Mesenchymal stem cell (in vitro differentiated cells and primary cell): ENCODE measurements at regions not wholly inside any gene's neighbourhood (a gene's known extent, or its start where the extent isn't known, plus 50 kb on each side); places are given as distances from the start of the nearest gene placed in this dataset.

ENCODE experiments used
- DNase-seq: peaks from one replicate; pipeline ENCODE4 v3.0.0-alpha.2; 2013
- H2AFZ ChIP-seq: one replicate; pipeline ENCODE4 v1.6.1; 2013; ENCODE audit warnings: low read depth, mild to moderate bottlenecking, control low read depth, inconsistent platforms, low read length, moderate library complexity
- H2AK5ac ChIP-seq: 2 replicates; pipeline ENCODE4 v1.6.1; 2013; ENCODE audit warnings: low read length, moderate library complexity, mild to moderate bottlenecking, inconsistent platforms; ENCODE audit not compliant: severe bottlenecking
- H2BK120ac ChIP-seq: one replicate; pipeline ENCODE4 v1.6.1; 2013; ENCODE audit warnings: low read depth, mild to moderate bottlenecking, inconsistent platforms, low read length, moderate library complexity
- H2BK12ac ChIP-seq, 2 experiments: one replicate each; pipeline ENCODE4 v1.6.1; 2013; ENCODE audit warnings: inconsistent platforms in 2 of 2, low read length in 2 of 2, mild to moderate bottlenecking in 2 of 2, moderate library complexity in 2 of 2, control low read depth in 1 of 2
- H2BK15ac ChIP-seq: one replicate; pipeline ENCODE4 v1.6.1; 2013; ENCODE audit warnings: mild to moderate bottlenecking, low read depth, inconsistent platforms; ENCODE audit not compliant: poor library complexity, severe bottlenecking
- H2BK5ac ChIP-seq: 2 replicates; pipeline ENCODE4 v1.6.1; 2013; ENCODE audit warnings: low read depth, mild to moderate bottlenecking, low read length, control low read depth, inconsistent platforms; ENCODE audit not compliant: poor library complexity, severe bottlenecking
- H3K14ac ChIP-seq, 2 experiments: one replicate each; pipeline ENCODE4 v1.6.1; 2013; ENCODE audit warnings: inconsistent platforms in 2 of 2, low read length in 2 of 2, control low read depth in 1 of 2, mild to moderate bottlenecking in 1 of 2, moderate library complexity in 1 of 2
- H3K18ac ChIP-seq, 2 experiments: one replicate each; pipeline ENCODE4 v1.6.1; 2013; ENCODE audit warnings: inconsistent platforms in 2 of 2, low read length in 2 of 2, control low read depth in 1 of 2, low read depth in 1 of 2, mild to moderate bottlenecking in 1 of 2
- H3K23ac ChIP-seq, 2 experiments: one replicate each; pipeline ENCODE4 v1.6.1; 2013; ENCODE audit warnings: inconsistent platforms in 2 of 2, low read length in 2 of 2, mild to moderate bottlenecking in 2 of 2, moderate library complexity in 2 of 2, control low read depth in 1 of 2
- H3K27ac ChIP-seq: 2 replicates; pipeline ENCODE4 v1.5.1; 2013; ENCODE audit warnings: mild to moderate bottlenecking, moderate library complexity, low read length, control low read depth, inconsistent platforms; ENCODE audit not compliant: poor library complexity, severe bottlenecking
- H3K27me3 ChIP-seq, 2 experiments: 2 replicates each; pipeline versions ENCODE4 v1.6.1 to v1.7.0; 2013; ENCODE audit warnings: low read length in 2 of 2, mild to moderate bottlenecking in 2 of 2, moderate library complexity in 2 of 2, control low read depth in 1 of 2, inconsistent platforms in 1 of 2; ENCODE audit not compliant: control insufficient read depth in 1 of 2, insufficient read depth in 1 of 2
- H3K36me3 ChIP-seq, 2 experiments: 2 replicates each; pipeline versions ENCODE4 v1.6.1 to v1.7.0; 2013; ENCODE audit warnings: low read length in 2 of 2, control low read depth in 1 of 2, inconsistent platforms in 1 of 2, low read depth in 1 of 2, mild to moderate bottlenecking in 1 of 2; ENCODE audit not compliant: insufficient read depth in 2 of 2, control insufficient read depth in 1 of 2
- H3K4ac ChIP-seq, 2 experiments: one replicate each; pipeline ENCODE4 v1.6.1; 2013; ENCODE audit warnings: inconsistent platforms in 2 of 2, low read length in 2 of 2, mild to moderate bottlenecking in 2 of 2, moderate library complexity in 2 of 2, control low read depth in 1 of 2, low read depth in 1 of 2
- H3K4me1 ChIP-seq: 2 replicates; pipeline ENCODE4 v1.6.1; 2013; ENCODE audit warnings: low read depth, low read length, control low read depth; ENCODE audit not compliant: control insufficient read depth, insufficient read depth
- H3K4me2 ChIP-seq: 2 replicates; pipeline ENCODE4 v1.6.1; 2013; ENCODE audit warnings: low read length, mild to moderate bottlenecking, inconsistent platforms; ENCODE audit not compliant: poor library complexity, severe bottlenecking
- H3K4me3 ChIP-seq, 2 experiments: 2 replicates each; pipeline versions ENCODE4 v1.5.1 to v1.7.0; 2013; ENCODE audit warnings: low read length in 2 of 2, mild to moderate bottlenecking in 2 of 2, control low read depth in 1 of 2, low read depth in 1 of 2; ENCODE audit not compliant: insufficient read depth in 1 of 2
- H3K79me1 ChIP-seq: replicated peaks from 2 replicates; pipeline ENCODE4 v1.6.1; 2013; ENCODE audit warnings: mild to moderate bottlenecking, control low read depth, low read length, inconsistent platforms; ENCODE audit not compliant: poor library complexity, severe bottlenecking
- H3K9ac ChIP-seq: 2 replicates; pipeline ENCODE4 v1.7.0; 2013; ENCODE audit warnings: mild to moderate bottlenecking, low read length, moderate library complexity
- H3K9me3 ChIP-seq: 2 replicates; pipeline ENCODE4 v1.7.0; 2013; ENCODE audit warnings: mild to moderate bottlenecking, low read length; ENCODE audit not compliant: control insufficient read depth
- H4K8ac ChIP-seq: one replicate; pipeline ENCODE4 v1.6.1; 2013; ENCODE audit warnings: inconsistent platforms, mild to moderate bottlenecking, low read length, moderate library complexity
- H4K91ac ChIP-seq: one replicate; pipeline ENCODE4 v1.6.1; 2013; ENCODE audit warnings: mild to moderate bottlenecking, low read length, inconsistent platforms
- WGBS: methylation state at CpG from one replicate; pipeline ENCODE4 v1.1.7; 2013; ENCODE audit warnings: mixed read lengths; 5-methylcytosine and 5-hydroxymethylcytosine counted together

DNA sequence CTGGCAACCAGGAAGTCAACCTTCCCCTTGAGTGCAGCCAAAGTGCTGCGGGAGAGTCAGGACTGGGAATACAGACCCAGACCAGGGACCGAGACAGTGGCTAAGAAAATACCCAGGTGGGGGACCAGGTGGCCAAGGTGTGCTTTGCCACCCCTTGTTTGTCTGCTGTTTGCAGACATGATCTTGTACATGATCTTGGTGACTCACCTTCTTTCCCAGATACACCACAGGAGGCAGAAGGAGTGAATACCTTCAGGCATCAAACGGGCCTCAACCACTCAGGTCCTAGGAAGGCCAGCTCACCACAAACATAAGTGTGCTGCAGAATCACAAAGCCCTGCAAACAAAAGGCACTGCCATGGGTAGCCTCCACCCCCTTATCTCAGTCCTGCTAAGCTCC is 62.0 kb downstream of the CNGA2 start:
- Histone ChIP-seq H3K4me2 (no peak overlapping the region), H3K27me3 (peaks cover 0 to 93% of the 10 kb centered on the region in 2 experiments), H3K23ac (no peak overlapping the region), H3K9me3 (no peaks in the 10 kb centered on the region), H3K4me1 (no peaks in the 10 kb centered on the region), H3K36me3 (no peaks in the 10 kb centered on the region), H3K14ac (no peak overlapping the region), H2BK120ac (no peak overlapping the region), H3K4me3 (no peak overlapping the region), H2AFZ (no peak overlapping the region), H2BK15ac (no peak overlapping the region), H3K27ac (no peak overlapping the region), H4K91ac (no peak overlapping the region), H3K4ac (no peak overlapping the region), H3K9ac (no peak overlapping the region), H2BK12ac (no peak overlapping the region), H4K8ac (no peak overlapping the region), H3K79me1 (no peaks in the 10 kb centered on the region), H2AK5ac (no peak overlapping the region), H3K18ac (no peak overlapping the region), H2BK5ac (no peak overlapping the region)
- WGBS: 83% methylated on average over 3 of the region's 3 CpGs
- DNase-seq: no peak

DNA sequence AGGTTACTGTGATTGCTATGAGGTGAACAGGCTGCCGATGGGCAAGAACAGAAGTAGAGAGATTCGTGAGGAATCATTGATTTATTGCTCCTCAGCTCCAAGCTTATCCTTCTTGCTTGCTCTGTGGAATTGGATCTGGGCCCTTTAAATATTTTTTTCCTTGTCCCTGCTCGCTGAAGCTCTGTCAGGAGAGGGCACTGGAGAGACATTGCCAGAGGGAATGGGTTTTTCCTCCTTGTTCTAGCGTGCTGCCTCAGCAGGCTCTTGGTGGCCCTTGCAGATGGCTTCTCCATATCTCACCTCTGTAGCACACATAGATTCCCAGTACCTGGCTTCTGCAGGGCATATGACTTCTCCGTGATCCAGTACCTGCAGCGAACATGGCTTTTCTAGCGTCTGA is 67.4 kb downstream of the CNGA2 start:
- H2BK120ac ChIP-seq: no peak overlapping the region
- no peak overlapping the region for H2BK12ac ChIP-seq
- WGBS: 63% methylated on average over 7 of the region's 7 CpGs
- H3K14ac ChIP-seq: no peak overlapping the region
- H2BK5ac ChIP-seq: no peak overlapping the region
- no peaks in the 10 kb centered on the region for H3K4me1 ChIP-seq
- no peaks in the 10 kb centered on the region for H3K79me1 ChIP-seq
- H3K23ac ChIP-seq: no peak overlapping the region
- no peak overlapping the region for H2BK15ac ChIP-seq
- no peak overlapping the region for H3K4ac ChIP-seq
- no peak overlapping the region for H2AFZ ChIP-seq
- no peak overlapping the region for H3K4me2 ChIP-seq
- no peak overlapping the region for H3K18ac ChIP-seq
- H3K27me3 ChIP-seq: peaks cover 0 to 64% of the 10 kb centered on the region in 2 experiments
- H3K36me3 ChIP-seq: no peaks in the 10 kb centered on the region
- no peak overlapping the region for H4K91ac ChIP-seq
- no peak overlapping the region for H2AK5ac ChIP-seq
- H3K4me3 ChIP-seq: no peak overlapping the region
- H4K8ac ChIP-seq: no peak overlapping the region
- no peak overlapping the region for H3K9ac ChIP-seq
- H3K9me3 ChIP-seq: peaks cover 5% of the 10 kb centered on the region
- no peak overlapping the region for H3K27ac ChIP-seq
- no peak for DNase-seq

DNA sequence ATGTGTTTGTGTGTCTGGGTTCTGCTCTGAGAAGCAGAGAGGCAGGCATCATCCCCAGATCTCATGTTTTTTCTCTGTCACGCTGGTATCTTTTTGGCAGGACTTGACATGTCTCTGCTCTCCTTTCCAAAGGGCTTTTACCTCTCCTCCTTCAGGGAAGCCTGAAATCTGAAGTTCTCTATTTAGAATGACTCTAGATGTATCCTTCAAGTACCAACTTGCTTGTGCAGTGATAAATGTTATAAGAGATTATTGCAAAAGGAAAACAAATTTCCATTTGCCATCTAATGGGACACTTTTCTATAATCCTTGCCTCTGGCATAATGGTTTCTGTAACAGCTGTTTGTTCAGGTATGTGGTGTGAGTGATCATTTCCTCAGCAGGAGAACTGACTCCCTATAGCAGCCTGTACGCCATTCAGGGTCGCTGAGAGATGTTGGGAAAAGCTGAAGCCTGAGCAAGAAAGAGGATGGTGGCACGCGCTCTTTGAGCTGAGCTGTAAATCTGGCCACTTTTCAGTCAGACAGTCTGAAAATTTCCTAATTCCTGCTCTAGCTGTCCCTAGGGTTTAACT is 72.5 kb downstream of the CNGA2 start:
- Histone ChIP-seq H4K91ac (no peak overlapping the region), H3K27ac (no peak overlapping the region), H3K4ac (no peak overlapping the region), H3K14ac (no peak overlapping the region), H3K36me3 (no peaks in the 10 kb centered on the region), H2AFZ (no peak overlapping the region), H2BK120ac (no peak overlapping the region), H3K18ac (no peak overlapping the region), H3K27me3 (peaks cover 0 to 47% of the 10 kb centered on the region in 2 experiments), H2AK5ac (no peak overlapping the region), H2BK12ac (no peak overlapping the region), H2BK5ac (no peak overlapping the region), H3K9me3 (peaks cover 2% of the 10 kb centered on the region), H3K4me3 (no peak overlapping the region), H3K4me1 (no peaks in the 10 kb centered on the region), H4K8ac (no peak overlapping the region), H3K9ac (no peak overlapping the region), H3K79me1 (no peaks in the 10 kb centered on the region), H2BK15ac (no peak overlapping the region), H3K23ac (no peak overlapping the region), H3K4me2 (no peak overlapping the region)
- no peak for DNase-seq
- 74% methylated on average over 5 of the region's 5 CpGs for WGBS

DNA sequence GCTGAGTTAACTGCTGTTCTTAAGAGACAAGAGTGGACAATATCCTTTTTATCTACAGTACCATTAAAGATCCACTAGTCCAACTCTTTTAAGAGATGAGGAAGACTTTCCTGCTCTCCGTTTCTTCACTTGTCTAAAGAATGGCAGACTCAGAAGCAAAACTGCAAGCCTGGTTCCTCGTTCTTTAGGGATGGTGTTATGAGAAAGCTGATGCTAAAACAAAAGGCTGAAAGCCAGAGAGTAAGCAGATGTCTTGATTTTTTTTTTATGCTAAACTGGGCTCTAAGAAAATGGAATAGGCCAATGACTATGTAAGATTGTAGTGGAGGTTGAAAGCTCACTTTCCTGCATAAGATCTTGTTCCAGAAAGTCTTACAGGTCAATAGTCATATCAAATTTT is 78.1 kb downstream of the CNGA2 start:
- H2BK5ac ChIP-seq: no peak overlapping the region
- H3K23ac ChIP-seq: no peak overlapping the region
- H3K27me3 ChIP-seq: peaks cover 0 to 34% of the 10 kb centered on the region in 2 experiments
- no peaks in the 10 kb centered on the region for H3K9me3 ChIP-seq
- H2AFZ ChIP-seq: no peak overlapping the region
- no peak overlapping the region for H4K8ac ChIP-seq
- no peaks in the 10 kb centered on the region for H3K79me1 ChIP-seq
- DNase-seq: no peak
- 51% methylated on average over 2 of the region's 2 CpGs for WGBS
- no peak overlapping the region for H4K91ac ChIP-seq
- H3K4ac ChIP-seq: no peak overlapping the region
- no peak overlapping the region for H3K9ac ChIP-seq
- H3K4me3 ChIP-seq: no peak overlapping the region
- no peak overlapping the region for H2AK5ac ChIP-seq
- no peak overlapping the region for H2BK15ac ChIP-seq
- H3K14ac ChIP-seq: no peak overlapping the region
- no peaks in the 10 kb centered on the region for H3K4me1 ChIP-seq
- H2BK120ac ChIP-seq: no peak overlapping the region
- no peak overlapping the region for H2BK12ac ChIP-seq
- no peaks in the 10 kb centered on the region for H3K36me3 ChIP-seq
- no peak overlapping the region for H3K27ac ChIP-seq
- H3K18ac ChIP-seq: no peak overlapping the region
- H3K4me2 ChIP-seq: no peak overlapping the region
